SK-MEL-5 (cell line): ENCODE measurements at regions not wholly inside any gene's neighbourhood (a gene's known extent, or its start where the extent isn't known, plus 50 kb on each side); places are given as distances from the start of the nearest gene placed in this dataset.
"Not testable (repeated sequence)": the region's sequence is repeated elsewhere in the genome, so short reads cannot be mapped to it uniquely, and the experiment has no call there.

Experiments used
- DNase-seq: peaks from one replicate; pipeline ENCODE4 v3.0.0-alpha.2; 2016; ENCODE audit warnings: low read depth, low spot score
- in situ Hi-C: cut with HindIII; loops from 2 replicates; pipeline ENCODE4 v1.10.0; 2016; ENCODE audit warnings: low sequenced_read_pairs, high pct_unique_total_duplicates, low pct_unique_long_range_greater_than_20kb

DNA sequence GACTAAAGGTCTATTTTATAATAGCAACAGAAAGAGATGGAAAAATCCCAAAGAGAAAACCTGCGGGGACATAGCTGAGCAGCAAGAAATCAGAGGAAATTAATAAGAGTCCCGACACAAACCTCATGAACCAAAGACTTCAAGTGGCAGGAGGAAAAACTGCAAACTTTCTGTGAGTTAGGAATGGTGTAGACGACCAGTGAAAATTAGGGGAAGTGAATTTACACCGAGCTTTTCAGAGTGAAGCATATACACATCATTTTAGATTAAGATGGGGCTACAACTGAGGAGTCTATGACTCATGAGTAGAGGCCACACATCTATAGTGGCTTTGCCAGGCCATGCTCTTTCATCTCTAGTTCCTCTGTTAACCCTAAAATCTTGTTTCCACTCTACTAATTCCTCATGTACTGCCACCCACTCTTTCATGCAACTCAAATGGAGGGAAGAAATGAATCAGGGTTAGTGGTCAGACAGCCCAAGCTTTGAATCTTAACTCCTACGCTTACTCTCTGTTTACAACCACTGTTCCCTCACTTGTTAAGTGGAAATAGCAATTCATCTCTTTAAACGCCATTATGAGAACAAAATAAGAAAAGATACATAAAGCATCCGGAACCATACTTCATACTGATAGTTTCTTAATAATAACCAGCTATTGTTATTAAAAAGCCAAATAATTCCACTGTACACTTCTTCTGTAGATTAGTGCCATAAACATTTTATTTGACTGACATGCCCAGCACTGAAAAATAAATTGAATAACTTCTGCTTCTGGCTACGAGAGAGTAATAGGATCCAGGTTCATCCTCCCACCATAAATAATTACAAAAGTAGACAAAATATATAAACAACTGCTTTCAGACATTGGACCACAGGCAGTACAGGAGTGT is 219.3 kb downstream of the RMST start:
- in situ Hi-C loops, result no loop called here

DNA sequence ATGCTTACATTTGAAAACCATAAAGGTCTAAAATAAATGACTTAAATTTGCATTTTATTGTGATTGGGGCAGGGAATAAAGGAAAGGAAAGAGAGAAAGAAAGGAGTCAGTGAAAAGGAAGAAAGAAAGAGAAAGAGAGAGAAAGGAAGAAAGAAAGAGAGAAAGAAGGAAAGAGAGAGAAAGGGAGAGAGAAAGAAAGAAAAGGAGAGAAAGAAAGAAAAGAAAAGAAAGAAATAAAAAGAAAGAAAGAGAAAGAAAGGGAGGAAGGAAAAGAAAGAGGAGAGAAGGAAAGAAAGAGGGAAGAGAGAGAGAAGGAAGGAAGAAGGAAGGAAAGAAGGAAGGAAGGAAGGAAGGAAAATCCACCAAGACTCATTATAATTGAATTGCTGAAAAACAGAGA is 222.8 kb downstream of the RMST start:
- DNase-seq, result no peak
- in situ Hi-C loops, result no loop called here

More for the DNA sequence above, 219.3 kb downstream of the RMST start:
- no peak for DNase-seq

DNA sequence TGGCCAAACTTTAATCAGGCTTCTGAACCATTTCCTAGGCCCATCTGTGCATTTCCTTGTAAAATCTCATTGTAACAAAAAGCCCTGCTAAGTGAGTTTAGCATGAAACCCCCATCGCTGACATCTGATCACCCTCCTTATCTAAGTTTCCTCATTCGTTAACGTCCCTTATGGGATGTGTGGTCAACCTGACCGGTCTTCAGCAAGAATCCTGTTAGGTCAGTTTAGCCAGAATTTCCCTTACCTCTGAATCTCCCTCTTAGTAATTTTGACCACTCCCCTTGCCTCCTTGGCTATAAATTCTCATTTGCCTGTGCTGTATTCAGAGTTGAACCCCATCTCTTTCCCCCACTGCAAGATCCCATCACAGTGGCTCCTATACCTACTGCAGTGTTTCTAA is 239.3 kb downstream of the RMST start:
- in situ Hi-C loops, result no loop called here
- no peak for DNase-seq

DNA sequence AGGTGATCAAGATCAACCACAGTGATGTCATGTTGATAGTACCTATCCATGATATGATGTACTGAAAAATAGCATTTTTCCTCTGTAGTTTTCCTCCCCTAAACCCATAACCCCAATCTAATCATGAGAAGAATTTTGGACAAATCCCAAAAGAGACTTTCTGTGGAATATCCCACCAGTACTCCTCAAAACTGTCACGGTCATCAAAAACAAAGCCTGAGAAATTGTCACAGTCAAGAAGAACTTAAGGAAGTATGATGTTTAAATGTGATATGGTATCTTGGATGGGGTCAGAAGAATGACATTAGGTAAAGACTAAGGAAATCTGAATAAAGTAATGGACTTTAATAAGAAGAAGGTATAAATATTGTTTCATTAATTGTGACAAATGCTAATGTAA is 248.8 kb downstream of the RMST start:
- in situ Hi-C loops, result no loop called here
- DNase-seq, result no peak

DNA sequence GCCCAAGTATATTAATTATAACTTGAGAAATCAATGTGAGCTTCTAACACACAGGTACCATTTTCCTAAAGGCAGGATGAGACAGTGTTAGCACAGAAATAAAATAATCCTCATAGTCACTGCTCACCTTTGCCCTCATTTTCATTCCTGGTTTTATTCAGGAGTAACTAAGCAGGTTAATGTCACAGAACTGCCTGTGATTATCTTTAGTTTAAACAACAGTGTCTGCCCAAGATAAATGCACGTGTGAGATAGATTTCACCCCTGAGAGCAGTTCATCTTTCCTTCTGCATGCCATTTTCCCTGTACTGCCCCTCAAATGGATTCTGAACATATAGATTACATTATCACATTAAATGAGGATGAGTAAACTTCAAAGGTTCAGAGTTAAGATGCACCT is 250.7 kb downstream of the RMST start:
- DNase-seq, result no peak
- in situ Hi-C loops, result no loop called here

DNA sequence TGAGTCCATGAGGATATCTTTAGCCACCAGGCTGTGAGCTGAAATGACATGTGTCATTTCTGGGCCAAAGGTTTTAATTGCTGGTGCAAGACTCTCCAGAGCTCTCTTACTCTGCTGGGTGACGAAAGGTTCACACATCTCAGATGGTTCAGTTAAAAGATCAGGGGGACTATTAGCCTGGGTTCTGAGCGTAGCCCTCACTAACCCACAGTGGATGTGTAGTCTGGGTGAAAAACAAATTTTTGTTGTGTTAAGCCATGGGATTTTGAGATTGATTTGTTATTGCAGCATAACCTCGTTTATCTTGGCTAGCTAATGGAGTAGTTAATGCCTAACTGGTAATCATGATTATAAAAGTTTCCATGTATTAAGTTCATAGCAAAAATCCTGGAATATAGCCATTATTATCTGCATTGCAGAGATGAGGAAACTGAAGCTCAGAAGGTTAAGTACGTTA is 251.5 kb downstream of the RMST start:
- in situ Hi-C loops, result no loop called here
- DNase-seq, result no peak

DNA sequence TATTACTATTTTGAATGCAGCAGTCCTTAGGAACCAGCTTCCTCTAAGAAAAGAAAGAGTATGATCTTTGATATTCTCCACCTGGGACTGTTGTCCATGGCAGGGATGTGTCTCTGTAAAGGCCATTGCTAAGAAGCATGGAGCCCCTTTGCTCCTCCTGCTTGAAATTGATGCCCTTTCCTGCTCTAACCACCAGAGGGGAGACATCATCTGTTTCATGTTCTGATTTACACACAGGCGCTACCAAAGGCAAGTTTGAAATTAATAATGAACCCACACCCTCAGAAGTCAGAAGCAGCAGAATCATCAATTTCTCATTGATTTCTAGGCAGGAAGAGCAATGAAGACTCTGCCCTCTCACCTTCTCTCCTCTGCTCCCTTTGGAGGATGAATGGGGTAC is 253.8 kb downstream of the RMST start:
- peak; percentile 69 for DNase-seq
- in situ Hi-C loops, result no loop called here

DNA sequence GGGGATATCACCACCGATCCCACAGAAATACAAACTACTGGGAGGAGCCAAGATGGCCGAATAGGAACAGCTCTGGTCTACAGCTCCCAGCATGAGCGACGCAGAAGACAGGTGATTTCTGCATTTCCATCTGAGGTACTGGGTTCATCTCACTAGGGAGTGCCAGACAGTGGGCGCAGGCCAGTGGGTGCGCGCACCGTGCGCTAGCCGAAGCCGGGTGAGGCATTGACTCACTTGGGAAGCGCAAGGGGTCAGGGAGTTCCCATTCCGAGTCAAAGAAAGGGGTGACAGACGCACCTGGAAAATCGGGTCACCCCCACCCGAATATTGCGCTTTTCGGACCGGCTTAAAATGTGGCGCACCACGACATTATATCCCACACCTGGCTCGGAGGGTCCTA is 261.2 kb downstream of the RMST start:
- DNase-seq, in situ Hi-C loops: not testable (repeated sequence)

DNA sequence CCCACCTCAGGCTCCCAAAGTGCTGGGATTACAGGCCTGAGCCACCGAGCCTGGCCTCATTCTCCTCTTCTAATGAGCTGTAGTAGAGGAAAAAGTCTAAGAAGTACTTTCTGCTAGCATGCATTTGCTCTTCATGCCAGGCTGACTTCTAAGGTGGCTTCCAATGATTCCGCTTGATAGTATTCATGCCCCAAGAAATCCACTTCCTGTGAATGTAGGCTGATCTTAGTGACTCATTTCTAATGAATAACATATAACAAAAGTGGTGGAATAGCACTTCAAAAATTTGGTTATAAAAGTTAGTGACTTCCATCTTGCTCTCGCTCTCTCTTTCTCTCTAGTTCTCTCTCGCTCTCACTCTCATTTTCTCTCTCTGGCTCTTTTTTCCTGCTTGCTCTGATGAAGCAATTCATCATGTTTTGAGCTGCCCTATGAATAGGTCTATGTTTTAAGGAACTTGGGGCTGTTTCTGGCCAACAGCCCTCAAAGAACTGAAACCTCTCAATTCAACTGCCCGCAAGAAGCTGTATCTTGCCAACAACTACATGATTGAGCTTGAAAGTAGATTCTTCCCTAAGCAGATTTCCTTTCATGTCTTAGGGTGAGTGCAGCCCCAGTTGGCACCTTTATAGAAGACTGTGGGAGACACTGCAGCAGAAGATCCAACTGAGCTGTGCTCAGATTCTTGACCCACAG is 282.9 kb downstream of the RMST start:
- in situ Hi-C loops, result no loop called here
- no peak for DNase-seq

DNA sequence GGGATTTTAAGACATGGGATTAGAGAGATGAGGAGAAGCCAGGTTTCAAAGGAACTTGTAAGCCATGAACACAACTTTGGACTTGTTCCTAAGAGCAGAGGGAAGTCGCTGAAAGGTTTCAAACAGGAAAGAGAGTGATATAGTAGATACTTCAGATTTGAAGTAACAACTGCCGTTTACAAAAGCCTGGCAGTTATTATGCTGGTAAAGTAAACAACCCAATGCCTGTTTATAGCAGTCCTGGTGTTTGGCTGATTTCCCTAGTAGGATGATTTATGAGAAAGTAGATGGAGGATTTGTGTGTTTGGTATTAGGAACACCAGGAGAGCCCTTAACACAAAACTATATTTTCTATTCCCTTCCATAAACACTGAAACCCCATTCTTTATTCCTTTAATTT is 285.7 kb downstream of the RMST start:
- in situ Hi-C loops, result no loop called here
- DNase-seq, result no peak

DNA sequence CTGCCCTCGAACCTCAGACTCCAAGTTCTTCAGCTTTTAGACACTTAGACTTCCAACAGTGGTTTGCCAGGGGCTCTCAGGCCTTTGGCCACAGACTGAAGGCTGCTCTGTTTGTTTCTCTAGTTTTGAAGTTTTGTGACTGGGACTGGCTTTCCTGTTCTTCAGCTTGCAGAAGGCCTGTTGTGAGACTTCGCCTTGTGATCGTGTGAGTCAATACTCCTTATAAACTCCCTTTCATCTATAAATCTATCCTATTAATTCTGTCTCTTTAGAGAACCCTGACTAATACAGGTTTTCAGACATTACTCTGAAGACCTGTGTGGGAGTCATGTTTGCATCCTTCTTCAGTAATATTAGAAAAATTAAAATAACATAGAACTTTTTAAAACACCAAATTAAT is 289.1 kb downstream of the RMST start:
- DNase-seq, result no peak
- in situ Hi-C loops, result no loop called here

DNA sequence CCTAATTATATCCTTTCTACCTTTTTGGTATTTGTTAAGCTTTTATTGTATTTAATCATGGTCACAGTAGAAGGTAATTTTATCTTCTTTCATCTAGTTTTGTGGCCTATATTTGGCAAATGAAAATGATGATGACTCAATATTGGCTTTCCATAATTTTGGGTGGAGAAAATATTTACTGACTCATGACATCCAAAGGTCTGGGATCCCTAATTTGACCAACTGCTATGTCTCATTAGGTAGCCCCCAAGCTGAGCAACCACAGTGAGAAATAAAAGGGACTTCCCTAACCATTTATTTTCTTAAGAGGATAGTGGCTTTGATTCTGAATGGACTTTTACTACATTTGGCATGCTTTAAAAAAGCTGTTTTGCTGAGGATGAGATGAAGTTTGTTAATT is 289.5 kb downstream of the RMST start:
- DNase-seq, result no peak
- in situ Hi-C loops, result no loop called here

DNA sequence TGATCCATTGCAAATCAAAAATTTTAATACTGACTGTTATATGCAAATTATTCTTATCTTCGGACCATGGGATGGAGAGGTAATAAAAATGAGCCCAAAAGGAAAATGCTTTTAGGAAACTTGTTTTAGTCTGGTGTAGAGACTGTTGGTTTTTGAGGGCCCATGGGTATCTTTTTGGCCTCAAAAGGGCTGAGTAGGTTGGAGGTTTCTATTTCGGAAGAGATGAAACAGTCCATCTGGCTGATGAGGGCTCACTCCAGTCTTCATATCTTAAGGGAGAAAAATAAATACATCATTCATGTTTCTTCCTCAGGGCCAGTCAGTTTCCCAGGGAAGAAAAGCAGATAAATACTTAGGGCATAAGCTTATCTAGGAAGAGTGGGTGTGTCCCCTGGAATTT is 290.7 kb downstream of the RMST start:
- no peak for DNase-seq
- in situ Hi-C loops, result no loop called here

DNA sequence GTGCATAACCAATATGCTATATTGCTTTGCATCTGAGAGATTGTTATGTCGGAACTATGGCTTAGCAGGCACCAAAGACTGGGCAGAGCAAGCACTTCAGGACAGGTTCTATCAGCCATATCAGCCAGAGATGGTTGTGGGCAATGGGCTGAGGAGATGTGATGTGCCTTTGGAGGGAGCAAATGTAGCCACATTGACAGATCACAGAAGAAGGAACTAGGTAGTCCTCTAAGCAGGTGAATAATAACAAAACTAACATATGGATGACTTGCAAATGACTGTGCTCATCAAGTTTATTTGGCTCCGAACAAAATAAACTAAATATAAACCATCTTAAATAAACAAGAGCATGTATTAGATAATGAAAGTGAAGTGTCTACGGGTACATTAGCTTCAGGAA is 291.7 kb downstream of the RMST start:
- no peak for DNase-seq
- in situ Hi-C loops, result no loop called here

DNA sequence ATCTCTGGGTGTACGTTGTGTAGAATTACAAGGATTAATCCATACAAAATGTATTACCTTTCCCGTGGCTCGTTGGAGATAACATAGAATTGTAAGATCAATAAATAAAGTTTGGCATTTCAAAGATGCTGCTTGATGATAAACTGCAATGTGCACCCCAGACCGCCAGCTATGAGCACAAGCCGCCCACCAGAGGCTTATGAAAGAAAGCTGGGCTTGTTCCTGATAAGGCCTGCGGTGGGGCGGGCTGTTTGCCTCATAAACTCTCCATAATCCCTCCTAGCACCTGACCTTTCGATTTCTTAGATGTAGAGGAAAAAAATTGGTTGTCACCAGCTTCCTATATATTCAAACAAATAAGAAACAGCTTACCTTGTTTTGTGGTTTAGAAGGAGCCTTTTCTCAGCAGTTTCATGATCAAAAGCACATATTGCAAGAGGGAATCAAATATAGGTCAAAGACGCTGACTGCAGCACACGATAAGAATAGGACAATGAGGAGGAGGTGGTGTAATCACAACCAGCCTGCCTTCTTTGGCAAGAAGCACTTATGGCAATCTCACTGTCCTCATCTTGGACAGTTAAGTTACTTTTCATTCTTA is 293.6 kb downstream of the RMST start:
- DNase-seq, result no peak
- in situ Hi-C loops, result no loop called here

DNA sequence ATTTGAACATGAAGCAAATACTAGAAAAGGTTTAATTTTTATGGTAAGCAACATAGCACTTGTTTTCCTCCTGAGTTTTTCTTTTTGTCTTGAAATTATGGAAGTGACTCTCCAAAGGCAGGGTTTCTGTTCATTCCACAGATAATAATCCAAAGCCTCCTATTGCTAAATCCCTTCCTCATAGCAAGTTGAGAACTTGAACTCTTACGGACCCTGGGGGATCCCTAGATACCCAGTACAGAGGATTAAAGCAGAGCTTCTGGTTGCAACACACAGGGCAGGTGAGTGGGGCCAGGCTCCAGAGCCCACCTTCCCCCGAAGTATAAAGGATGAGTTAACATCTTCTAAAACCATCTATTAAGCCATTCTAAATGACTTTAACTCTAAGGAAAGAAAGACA is 294.1 kb downstream of the RMST start:
- in situ Hi-C loops, result no loop called here
- DNase-seq, result no peak

DNA sequence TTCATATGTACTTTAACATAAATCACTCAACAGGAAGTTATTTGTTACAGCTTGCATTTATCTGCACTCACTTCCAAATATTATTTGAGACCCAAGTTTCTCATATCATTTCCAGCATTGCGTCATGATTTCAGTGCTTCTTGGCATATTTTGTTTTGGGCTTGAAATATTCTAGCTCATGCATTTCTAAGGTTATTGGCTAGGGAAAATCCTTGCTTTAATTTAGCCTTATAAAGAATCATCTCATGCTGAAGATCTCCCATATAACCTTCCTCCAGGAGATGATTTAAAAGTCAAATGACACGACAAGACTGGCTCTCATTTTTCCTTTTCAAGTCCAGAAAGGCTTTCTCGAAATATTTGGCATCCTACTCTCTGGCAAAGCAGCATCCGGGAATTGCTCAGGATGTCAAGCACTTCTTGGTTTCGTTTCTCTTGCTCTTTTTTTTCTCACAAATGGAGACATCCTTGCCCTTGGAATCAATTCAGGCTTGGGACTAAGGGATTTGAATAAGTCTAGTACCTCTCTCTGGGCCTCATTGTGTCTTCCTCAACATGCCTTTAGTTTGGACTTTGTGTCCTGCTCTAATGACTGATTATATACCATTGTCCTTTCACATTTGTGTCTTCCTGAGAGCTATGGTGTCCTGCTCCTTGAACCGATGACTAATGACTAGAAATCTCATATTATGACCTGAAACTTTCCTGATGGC is 295.0 kb downstream of the RMST start:
- no peak for DNase-seq
- in situ Hi-C loops, result no loop called here

DNA sequence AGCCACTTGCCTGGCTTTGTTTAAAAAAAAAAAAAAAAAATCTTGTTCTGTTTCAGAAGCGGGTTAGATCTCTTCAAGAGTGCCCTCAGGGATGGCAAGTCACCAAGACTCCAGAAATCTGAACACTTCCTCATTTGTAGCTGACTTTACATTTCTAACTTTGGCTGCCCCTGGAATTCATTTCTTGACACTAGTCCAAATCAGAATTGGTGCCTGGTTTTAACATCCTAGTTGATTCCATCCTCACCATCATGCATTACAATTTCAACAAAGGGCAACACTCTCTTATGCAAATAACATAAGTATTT is 295.5 kb downstream of the RMST start:
- no peak for DNase-seq
- in situ Hi-C loops, result no loop called here
